ENCODE measurements at regions not wholly inside any gene's neighbourhood (a gene's known extent, or its start where the extent isn't known, plus 50 kb on each side); places are given as distances from the start of the nearest gene placed in this dataset.
"Not testable (repeated sequence)": the region's sequence is repeated elsewhere in the genome, so short reads cannot be mapped to it uniquely, and the experiment has no call there.

- no peak for DNase-seq
Observed at GRCh38 chr22:47504962-47505361, 742.5 kb downstream of the TBC1D22A start.

- DNase-seq = no peak
Observed at GRCh38 chr22:47498969-47499495, 736.6 kb downstream of the TBC1D22A start.

- no peak for DNase-seq
Observed at GRCh38 chr22:47497666-47498065, 735.2 kb downstream of the TBC1D22A start.

GRCh38 chr22:47495110-47495509 lies 732.7 kb downstream of the TBC1D22A start:
- DNase-seq = no peak

GRCh38 chr22:47488131-47488530 lies 725.7 kb downstream of the TBC1D22A start:
- not testable (repeated sequence) for DNase-seq

- DNase-seq = no peak
Observed at GRCh38 chr22:47486569-47487312, 724.3 kb downstream of the TBC1D22A start.

GRCh38 chr22:47484960-47485569 lies 722.6 kb downstream of the TBC1D22A start:
- DNase-seq = no peak

- DNase-seq = no peak
Observed at GRCh38 chr22:47476231-47476630, 713.8 kb downstream of the TBC1D22A start.

- DNase-seq = no peak
Observed at GRCh38 chr22:47474895-47475294, 712.4 kb downstream of the TBC1D22A start.

- DNase-seq = no peak
Observed at GRCh38 chr22:47474464-47474863, 712.0 kb downstream of the TBC1D22A start.

- no peak for DNase-seq
Observed at GRCh38 chr22:47472636-47473035, 710.2 kb downstream of the TBC1D22A start.

GRCh38 chr22:47471406-47471805 lies 709.0 kb downstream of the TBC1D22A start:
- DNase-seq = no peak

- no peak for DNase-seq
Observed at GRCh38 chr22:47465809-47466208, 703.4 kb downstream of the TBC1D22A start.

- DNase-seq = no peak
Observed at GRCh38 chr22:47465222-47465621, 702.8 kb downstream of the TBC1D22A start.

GRCh38 chr22:47463220-47463619 lies 700.8 kb downstream of the TBC1D22A start:
- no peak for DNase-seq

GRCh38 chr22:47460861-47461260 lies 698.4 kb downstream of the TBC1D22A start:
- DNase-seq = no peak

GRCh38 chr22:47460176-47460575 lies 697.7 kb downstream of the TBC1D22A start:
- no peak for DNase-seq

GRCh38 chr22:47458348-47458747 lies 695.9 kb downstream of the TBC1D22A start:
- DNase-seq = no peak

GRCh38 chr22:47457509-47458300 lies 695.3 kb downstream of the TBC1D22A start:
- no peak for DNase-seq

GRCh38 chr22:47457021-47457420 lies 694.6 kb downstream of the TBC1D22A start:
- no peak for DNase-seq

GRCh38 chr22:47456031-47456430 lies 693.6 kb downstream of the TBC1D22A start:
- DNase-seq = no peak

GRCh38 chr22:47453049-47453448 lies 690.6 kb downstream of the TBC1D22A start:
- DNase-seq = no peak

- no peak for DNase-seq
Observed at GRCh38 chr22:47452184-47452583, 689.7 kb downstream of the TBC1D22A start.
